ENCODE measurements at regions not wholly inside any gene's neighbourhood (a gene's known extent, or its start where the extent isn't known, plus 50 kb on each side); places are given as distances from the start of the nearest gene placed in this dataset.

- no peaks in the 10 kb centered on the region for H3K27me3 ChIP-seq
- TF ChIP-seq CTCF (IDR thresholded peaks at IDR 0.05) = no peak
- no peaks in the 10 kb centered on the region for H3K36me3 ChIP-seq
- ATAC-seq (peak; percentile 39), DNase-seq (no peak)
- no peak overlapping the region for H3K27ac ChIP-seq
- intact Hi-C loops (cut with DNase I) = no loop called here
- H3K4me3 ChIP-seq = no peak overlapping the region
- no peaks in the 10 kb centered on the region for H3K9me3 ChIP-seq
- H3K4me1 ChIP-seq = no peaks in the 10 kb centered on the region
These were observed 88.6 kb upstream of the HNRNPU start for GRCh38 chr1:244952940-244953339.

DNA sequence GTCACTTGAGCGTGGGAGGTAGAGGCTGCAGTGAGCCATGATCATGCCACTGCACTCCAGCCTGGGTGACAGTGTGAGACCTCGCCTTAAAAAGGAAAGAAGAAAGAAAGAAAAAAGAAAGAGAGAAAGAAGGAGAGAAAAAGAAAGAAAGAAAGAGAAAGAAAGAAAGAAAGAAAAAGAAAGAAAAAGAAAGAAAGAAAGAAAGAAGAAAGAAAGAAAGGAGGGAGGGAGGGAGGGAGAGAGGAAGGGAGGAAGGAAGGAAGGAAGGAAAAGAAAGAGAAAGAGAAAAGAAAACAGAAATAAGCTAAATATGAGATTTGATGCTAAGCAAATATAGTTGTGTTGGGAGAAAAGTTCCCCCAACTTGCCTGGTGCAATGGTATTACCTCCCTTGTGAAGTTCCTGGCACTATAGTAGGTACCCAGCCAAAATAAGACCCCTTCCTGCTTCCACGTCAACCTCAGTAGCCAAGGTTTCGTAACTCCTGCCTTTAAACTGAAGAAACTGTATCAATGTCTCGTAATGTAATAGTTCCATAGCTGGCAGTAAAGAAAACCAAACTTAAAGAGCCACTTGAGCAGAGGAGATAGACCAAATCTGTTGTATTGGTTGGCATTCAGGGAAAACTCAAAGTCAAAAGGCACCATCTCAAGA, 88.1 kb upstream of the HNRNPU start:
- ATAC-seq (no peak), DNase-seq (no peak)
- intact Hi-C loops (cut with DNase I) = no loop called here
- Histone ChIP-seq H3K27me3 (no peaks in the 10 kb centered on the region), H3K36me3 (no peaks in the 10 kb centered on the region), H3K4me3 (no peak overlapping the region), H3K4me1 (no peaks in the 10 kb centered on the region), H3K27ac (no peak overlapping the region), H3K9me3 (no peaks in the 10 kb centered on the region)
- TF ChIP-seq CTCF (IDR thresholded peaks at IDR 0.05) = no peak

DNA sequence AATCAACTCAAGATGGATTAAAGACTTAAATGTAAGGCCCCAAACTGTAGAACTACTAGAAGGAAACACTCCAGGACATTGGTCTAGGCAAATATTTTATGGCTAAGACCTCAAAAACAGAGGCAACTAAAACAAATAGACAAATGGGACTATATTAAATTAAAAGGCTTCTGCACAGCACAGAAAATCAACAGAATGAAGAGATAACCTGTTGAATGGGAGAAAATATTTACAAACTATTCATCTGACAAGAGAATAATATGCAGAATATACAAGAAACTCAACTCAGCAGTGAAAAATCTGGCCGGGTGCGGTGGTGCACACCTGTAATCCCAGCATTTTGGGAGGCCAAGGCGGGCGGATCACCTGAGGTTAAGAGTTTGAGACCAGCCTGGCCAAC, 84.1 kb upstream of the HNRNPU start:
- no peak for ATAC-seq
- H3K9me3 ChIP-seq = no peaks in the 10 kb centered on the region
- no peak for TF ChIP-seq CTCF (IDR thresholded peaks at IDR 0.05)

GRCh38 chr1:244945109-244945671, 80.8 kb upstream of the HNRNPU start:
- ATAC-seq (no peak), DNase-seq (no peak)

More for the DNA sequence above, 84.1 kb upstream of the HNRNPU start:
- no peak overlapping the region for H3K4me3 ChIP-seq
- intact Hi-C loops (cut with DNase I) = no loop called here
- H3K36me3 ChIP-seq = no peaks in the 10 kb centered on the region
- H3K4me1 ChIP-seq = no peaks in the 10 kb centered on the region
- DNase-seq = no peak
- no peaks in the 10 kb centered on the region for H3K27me3 ChIP-seq
- H3K27ac ChIP-seq = no peak overlapping the region

GRCh38 chr1:244941121-244941520, 76.8 kb upstream of the HNRNPU start:
- H3K27ac ChIP-seq = no peak overlapping the region
- no peak for ATAC-seq
- no peak overlapping the region for H3K4me3 ChIP-seq
- H3K4me1 ChIP-seq = no peaks in the 10 kb centered on the region
- H3K27me3 ChIP-seq = no peaks in the 10 kb centered on the region
- intact Hi-C loops (cut with DNase I) = no loop called here
- no peak for DNase-seq
- H3K9me3 ChIP-seq = no peaks in the 10 kb centered on the region
- no peaks in the 10 kb centered on the region for H3K36me3 ChIP-seq
- TF ChIP-seq CTCF (IDR thresholded peaks at IDR 0.05) = no peak

More at GRCh38 chr1:244945109-244945671, 80.8 kb upstream of the HNRNPU start:
- intact Hi-C loops (cut with DNase I) = no loop called here
- no peak overlapping the region for H3K27ac ChIP-seq
- no peak for TF ChIP-seq CTCF (IDR thresholded peaks at IDR 0.05)
- no peaks in the 10 kb centered on the region for H3K4me1 ChIP-seq
- no peak overlapping the region for H3K4me3 ChIP-seq
- H3K36me3 ChIP-seq = no peaks in the 10 kb centered on the region
- no peaks in the 10 kb centered on the region for H3K27me3 ChIP-seq
- no peaks in the 10 kb centered on the region for H3K9me3 ChIP-seq
